SKM-1 treated with dmso at 0.1 percent for 144 hours (cell line): ENCODE measurements at regions not wholly inside any gene's neighbourhood (a gene's known extent, or its start where the extent isn't known, plus 50 kb on each side); places are given as distances from the start of the nearest gene placed in this dataset.

Experiments used
- DNase-seq: peaks from one replicate; lab custom pipeline; 2025; ENCODE audit not compliant: unreplicated experiment; lab: John Stamatoyannopoulos, UW

- no peak for DNase-seq
These were observed 162.3 kb upstream of the ZNF536 start for GRCh38 chr19:30209617-30210600.

- DNase-seq: no peak
These were observed 159.6 kb upstream of the ZNF536 start for GRCh38 chr19:30212574-30212973.

- peak; percentile 42 for DNase-seq
These were observed 157.5 kb upstream of the ZNF536 start for GRCh38 chr19:30214651-30215051.

GRCh38 chr19:30215248-30215647 lies 156.9 kb upstream of the ZNF536 start:
- no peak for DNase-seq

GRCh38 chr19:30216453-30216852 lies 155.7 kb upstream of the ZNF536 start:
- no peak for DNase-seq

- DNase-seq: no peak
These were observed 154.7 kb upstream of the ZNF536 start for GRCh38 chr19:30217461-30217860.

- DNase-seq: no peak
These were observed 152.5 kb upstream of the ZNF536 start for GRCh38 chr19:30219702-30220101.

- DNase-seq: no peak
These were observed 151.0 kb upstream of the ZNF536 start for GRCh38 chr19:30221176-30221575.

- no peak for DNase-seq
These were observed 149.7 kb upstream of the ZNF536 start for GRCh38 chr19:30222428-30222873.

- no peak for DNase-seq
These were observed 149.0 kb upstream of the ZNF536 start for GRCh38 chr19:30222992-30223865.

- DNase-seq: no peak
These were observed 148.1 kb upstream of the ZNF536 start for GRCh38 chr19:30223866-30224688.

- DNase-seq: no peak
These were observed 147.2 kb upstream of the ZNF536 start for GRCh38 chr19:30224689-30225606.

GRCh38 chr19:30225676-30226463 lies 146.3 kb upstream of the ZNF536 start:
- no peak for DNase-seq

- no peak for DNase-seq
These were observed 145.6 kb upstream of the ZNF536 start for GRCh38 chr19:30226464-30227011.

GRCh38 chr19:30227012-30227621 lies 145.1 kb upstream of the ZNF536 start:
- no peak for DNase-seq

- DNase-seq: peak; percentile 30
These were observed 144.5 kb upstream of the ZNF536 start for GRCh38 chr19:30227661-30228112.

GRCh38 chr19:30228113-30228834 lies 143.9 kb upstream of the ZNF536 start:
- DNase-seq: no peak
